HG03066 (cell line): ENCODE measurements at regions not wholly inside any gene's neighbourhood (a gene's known extent, or its start where the extent isn't known, plus 50 kb on each side); places are given as distances from the start of the nearest gene placed in this dataset.
"Not testable (repeated sequence)": the region's sequence is repeated elsewhere in the genome, so short reads cannot be mapped to it uniquely, and the experiment has no call there.

Source experiments
- ATAC-seq: cut with Tn5 transposase; IDR thresholded peaks from one replicate; pipeline ENCODE4 v1.9.1; 2021; ENCODE audit warnings: low read depth; ENCODE audit not compliant: unreplicated experiment

DNA sequence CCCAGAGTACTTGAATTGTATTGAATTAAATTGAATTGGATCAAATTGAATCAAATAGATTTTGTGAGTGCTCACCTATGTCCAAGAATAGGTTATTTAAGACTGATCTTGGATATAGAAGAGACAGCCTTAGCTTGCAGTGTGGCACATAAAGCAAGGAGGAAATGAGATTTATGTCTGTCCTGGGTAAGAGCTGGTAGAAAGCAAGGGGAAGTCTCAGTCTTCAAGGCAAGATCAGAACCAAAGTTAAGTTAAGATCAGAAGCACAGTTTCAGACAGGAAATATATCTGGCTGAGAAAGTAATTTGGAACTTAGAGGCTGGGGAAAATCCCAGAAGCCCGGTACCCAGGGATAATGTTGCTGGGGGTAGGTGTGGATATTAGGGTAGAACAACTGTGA lies 244.4 kb upstream of the ARPP21 start:
- no peak for ATAC-seq

DNA sequence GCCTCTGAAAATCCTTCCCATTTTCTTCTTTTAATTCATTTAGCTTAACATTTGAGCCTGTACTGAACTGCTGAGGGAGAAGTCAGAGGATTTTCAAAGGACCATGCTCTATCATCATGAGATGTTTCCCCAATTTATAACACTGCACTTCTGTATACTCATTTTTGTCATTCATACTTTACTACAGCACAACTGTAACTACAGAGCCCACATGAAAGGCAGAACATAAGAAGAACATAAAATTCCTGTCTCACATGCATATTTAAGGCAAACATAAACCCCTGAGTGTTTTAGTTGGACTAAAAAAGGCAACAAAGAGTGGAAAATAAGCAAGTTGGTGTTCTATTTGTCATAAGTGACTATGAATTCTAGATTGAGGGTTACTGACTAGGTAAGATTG lies 237.7 kb upstream of the ARPP21 start:
- ATAC-seq: no peak

DNA sequence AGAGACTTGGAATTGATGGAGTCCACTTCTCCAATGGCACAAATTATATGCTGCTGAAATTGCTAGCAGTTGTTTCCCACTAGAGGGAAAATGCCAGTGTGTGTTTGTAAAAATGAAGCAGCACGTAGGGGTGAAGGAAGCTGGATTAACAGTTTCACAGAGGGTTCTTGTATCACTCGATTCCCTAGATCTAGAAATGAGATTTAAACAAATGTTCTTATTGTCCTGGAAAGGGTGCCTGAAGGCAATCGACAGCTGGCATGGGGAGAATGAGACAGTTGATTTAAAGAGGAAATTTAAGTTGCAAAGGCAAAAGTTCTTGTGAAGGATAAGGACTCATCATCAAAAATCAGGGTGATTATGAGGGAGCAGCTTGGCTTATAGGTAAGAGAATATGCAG lies 234.8 kb upstream of the ARPP21 start:
- ATAC-seq: no peak

DNA sequence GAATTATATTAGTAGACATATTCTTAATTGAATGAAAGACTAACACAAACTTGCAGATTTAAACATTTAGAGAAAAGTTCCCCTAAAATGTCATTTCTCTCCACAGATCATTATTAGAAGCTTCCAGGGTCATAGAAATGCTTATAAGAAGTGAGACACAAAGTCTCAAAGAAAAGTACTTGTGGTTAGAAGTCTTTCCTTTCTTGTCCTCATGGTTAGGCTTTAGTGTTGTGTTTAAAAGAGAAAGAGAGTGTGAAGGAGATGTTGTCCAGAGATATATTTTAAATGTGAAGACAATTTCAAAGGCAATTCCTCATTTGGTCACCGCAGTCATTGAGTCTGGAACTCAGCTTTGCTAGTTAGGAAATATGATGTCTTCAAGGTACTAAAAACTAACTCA lies 230.4 kb upstream of the ARPP21 start:
- ATAC-seq: no peak

DNA sequence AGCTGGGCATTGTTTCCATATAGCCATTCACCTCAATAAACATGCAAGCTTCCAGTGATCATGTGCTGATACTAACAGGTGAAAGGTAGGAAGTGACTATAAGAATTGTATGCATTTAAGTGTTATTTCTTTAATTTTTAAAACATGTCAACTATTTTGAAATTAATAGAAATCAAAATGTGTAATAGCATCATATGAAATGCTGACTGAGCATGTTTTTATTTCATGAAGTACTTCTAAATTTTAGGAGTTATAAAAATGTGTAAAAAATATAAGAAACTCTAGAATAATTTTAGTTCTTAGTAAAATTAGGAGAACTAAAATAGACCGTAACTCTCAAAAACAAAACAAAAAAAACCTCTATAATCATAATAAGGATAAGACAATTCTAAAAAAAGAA lies 229.3 kb upstream of the ARPP21 start:
- ATAC-seq: no peak

DNA sequence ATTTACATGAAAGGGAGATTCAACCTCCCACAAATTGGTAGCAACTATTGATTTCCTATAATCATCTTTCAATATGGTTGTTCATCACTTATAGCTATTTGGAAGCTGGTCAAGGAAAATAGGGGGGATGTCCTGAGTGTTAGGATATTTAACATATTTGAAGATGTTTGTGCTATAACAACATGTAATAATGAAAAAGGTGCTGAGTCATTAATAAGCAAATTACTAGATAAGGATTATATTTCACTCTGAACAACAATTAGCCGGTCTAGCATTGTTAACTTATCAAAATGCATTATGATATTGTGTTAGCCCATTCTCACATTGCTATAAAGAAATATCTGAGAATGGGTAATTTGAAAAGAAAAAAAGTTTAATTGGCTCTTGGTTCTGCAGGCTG lies 225.8 kb upstream of the ARPP21 start:
- ATAC-seq: no peak

DNA sequence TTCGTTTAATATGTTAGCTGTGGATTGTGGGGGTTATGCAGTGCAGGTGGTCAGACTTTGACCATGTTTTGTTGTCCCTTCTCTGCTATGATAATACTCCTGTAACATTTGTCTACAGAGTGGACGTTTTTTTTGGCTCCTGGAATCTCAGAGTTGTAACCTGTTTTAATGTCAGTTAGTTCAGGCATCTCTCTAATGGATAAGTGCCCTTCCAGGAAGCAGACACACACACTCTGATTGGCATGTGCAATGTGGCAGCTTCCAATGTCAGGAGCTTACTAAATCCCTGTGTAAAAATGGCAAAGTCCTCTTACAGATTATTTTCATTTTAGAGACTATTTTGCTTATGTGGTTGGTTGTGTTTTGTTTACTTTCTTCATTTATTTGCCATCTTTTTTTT lies 222.2 kb upstream of the ARPP21 start:
- no peak for ATAC-seq

DNA sequence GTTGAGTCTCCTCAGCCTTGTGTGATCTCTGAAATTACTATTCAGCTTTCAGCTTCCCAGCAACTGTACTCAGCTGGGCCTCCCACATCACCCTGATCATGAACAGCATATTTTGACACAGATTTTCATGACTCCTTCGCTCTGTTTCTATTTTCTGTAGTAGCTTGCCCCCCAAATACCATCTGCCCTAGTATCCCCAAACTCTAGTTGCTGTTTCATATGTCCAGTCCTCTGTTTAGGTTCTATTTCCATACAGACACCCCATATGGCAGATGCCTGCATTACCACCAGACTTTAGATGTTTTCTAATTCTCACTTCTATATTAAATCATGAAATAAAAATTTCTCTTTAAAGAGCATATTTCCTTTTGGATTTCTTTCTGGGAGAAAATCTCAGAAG lies 217.2 kb upstream of the ARPP21 start:
- no peak for ATAC-seq

DNA sequence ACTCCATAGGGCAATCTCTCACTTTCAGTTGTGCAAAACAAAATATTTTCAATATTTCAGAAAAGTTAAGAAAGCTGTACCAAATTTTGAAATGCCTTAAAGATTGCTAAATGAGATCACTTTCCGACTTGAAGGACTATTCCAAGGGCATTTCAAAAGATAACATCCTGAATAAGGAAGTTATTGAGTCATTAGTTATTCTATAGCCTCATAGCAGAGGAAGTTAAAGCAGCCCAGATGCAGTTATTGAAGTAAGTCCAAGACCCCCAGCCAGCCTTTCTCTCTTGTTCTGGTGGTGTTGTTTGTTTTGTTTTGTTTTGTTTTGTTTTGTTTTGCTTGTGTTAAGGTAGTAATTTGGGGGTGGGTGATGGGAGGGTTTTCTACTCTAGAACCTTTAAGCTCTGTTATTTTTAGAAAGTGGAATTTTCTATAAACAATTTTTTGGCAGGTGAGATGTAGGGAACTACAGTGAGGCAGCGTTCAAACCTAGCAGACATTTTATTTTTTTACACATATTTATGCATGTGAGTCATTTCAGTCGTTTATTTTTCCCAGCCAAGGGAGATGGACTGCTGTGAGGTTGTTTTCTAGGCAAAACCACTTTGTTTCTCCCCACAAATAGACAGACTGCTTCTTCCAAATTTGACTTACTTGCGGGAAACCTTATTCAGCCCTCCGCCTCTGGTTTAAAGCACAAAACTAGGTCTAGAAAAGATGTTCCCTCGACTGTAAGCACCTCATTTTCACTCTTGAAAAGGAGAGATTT lies 216.3 kb upstream of the ARPP21 start:
- no peak for ATAC-seq

DNA sequence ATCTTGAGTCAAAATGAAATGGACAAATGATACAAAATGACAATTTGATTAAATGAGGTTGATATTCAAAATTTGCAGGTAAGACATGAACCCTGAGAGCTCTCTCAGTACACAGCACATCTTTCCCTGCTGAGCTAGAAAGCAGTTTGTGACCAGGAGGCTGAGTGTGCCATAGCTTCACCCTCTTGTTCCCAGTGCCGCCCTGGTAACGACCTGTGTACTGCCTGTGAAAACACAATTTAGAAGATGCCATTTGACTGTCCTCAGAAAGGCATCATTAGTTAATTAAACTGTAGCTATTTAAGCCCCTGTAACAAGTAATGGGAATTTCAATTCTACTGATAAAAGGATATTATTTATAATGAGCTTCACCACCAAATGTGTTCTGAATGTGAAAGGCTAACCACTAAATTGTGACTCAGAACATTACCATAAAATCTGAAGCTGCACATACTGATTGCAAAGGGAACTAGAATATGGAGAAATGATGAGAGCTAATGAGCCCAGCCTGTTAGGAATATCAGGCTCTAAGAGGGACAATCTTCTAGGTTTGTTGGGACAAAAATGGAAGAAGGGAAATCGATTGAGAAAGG lies 212.9 kb upstream of the ARPP21 start:
- no peak for ATAC-seq

DNA sequence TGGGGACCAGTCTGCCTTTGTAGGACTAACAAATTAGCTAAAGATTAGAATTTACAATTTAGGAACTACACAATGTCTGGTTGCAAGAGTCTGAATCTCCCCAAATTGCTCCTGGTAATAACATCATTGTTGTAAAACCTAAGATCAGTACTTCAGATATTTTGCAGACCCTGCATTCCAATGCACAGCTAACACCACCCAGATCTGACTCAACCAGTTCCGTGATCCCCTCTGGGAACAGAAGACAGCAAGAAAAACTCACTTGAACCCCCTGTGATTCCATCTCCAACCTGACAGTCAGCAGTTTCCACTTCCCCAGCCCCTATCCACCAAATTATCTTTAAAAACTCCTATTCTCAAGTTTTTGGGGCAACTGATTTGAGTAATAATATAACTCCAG lies 201.9 kb upstream of the ARPP21 start:
- no peak for ATAC-seq

DNA sequence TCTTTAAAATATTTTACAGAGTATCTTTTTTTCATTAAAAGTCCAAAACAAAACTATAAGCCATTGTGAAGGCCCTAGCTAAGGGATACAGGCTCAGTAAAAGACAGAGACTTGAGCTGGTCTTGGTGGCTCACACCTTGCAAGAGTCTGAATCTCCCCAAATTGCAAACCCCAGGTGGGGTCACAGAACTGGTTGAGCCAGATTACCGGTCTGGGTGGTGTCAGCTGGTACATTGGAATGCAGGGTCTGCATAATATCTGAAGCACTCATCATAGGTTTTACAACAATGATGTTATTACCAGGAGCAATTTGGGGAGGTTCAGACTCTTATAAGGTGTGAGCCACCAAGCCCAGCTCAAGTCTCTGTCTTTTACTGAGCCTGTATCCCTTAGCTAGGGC lies 201.2 kb upstream of the ARPP21 start:
- no peak for ATAC-seq

DNA sequence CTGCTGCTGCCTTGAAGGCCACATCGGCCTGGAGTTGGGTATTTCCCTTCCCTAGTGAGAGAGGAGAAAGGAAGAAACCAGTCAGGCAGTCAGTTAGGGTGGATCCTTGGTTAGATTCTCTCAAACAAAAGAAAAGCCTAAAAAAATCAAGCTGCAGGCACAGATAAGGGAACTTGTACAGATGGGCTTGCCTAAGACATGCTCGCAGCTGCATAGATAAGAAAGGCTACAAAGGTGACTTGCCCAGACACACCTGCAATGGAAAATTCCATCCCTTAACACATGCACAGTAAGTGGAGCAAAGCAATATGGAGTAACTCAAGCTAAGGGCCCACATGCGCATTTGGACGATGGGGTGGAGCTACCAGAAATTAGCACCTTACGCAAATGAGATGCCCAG lies 199.7 kb upstream of the ARPP21 start:
- ATAC-seq: no peak

DNA sequence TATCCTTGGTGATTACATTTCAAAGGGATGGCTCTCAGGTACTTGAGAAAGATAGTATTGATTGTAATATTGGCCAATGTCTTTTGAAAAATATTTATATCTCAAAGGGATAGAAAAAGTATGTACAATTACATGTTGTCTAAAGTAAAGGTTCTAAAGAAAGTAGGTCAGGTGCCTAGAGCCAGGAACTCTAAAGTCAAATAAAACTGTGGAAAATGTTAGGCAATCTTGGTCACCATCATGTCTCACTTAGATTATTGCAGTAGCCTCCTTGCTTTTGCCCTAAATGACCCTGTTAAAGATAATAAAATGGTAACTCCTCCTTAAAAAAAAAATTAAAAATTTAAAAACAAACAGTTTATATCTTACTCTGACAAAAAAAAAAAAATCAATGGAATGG lies 198.5 kb upstream of the ARPP21 start:
- ATAC-seq: no peak

DNA sequence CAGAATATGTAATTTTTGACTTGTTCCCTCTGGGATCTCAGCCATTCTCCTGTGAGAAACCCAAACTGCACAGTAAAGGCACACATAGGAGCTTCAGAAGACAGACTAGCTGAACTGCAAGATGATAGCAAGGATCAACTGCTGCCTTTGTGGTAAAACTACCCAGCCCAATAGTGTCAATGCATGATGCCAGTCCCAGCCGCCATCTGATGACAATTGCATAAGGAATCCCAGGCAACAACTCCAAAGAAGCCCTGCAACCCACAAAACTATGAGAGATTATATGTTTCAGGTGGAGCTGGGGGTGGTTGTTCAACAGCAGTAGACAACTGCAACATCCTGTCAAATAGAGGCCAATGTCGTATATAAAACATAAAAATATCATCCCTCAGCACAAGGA lies 192.4 kb upstream of the ARPP21 start:
- no peak for ATAC-seq

DNA sequence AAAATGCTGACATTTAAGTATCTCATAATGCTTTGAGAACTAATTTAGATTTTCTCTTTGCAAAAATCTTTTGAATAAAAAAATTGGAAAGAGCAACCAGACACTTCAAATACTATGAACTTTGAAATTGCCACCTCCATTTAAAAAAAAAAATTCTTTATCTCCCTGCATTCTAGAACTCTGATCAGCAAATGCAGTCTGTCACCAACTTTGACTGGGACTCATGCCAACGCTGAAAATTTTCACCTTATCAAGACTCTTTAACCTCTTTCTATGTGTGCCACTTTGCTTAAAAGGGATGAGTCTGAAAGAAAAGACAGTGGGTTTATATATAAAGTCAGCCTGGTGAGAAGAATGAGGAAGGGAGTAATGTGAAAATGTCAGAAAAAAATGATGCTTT lies 191.2 kb upstream of the ARPP21 start:
- ATAC-seq: no peak

DNA sequence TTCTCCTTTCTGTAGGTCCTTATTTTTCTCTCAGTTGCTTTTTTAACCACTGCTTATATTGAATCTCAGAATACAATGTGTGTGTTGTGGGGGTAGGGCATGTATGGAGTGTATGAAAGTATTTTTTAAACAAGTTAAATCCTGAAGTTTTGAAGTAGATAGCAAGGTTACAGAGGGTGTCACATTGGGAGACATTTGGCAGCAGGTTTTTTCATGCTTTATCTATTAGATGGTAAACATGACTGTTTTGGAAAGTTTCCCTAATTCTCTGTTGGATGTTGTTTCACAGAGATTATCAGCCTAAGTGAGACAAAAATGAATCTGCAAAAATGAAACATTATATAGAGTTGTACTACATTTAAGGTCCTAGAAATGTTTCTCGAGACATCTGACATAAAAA lies 190.6 kb upstream of the ARPP21 start:
- no peak for ATAC-seq

DNA sequence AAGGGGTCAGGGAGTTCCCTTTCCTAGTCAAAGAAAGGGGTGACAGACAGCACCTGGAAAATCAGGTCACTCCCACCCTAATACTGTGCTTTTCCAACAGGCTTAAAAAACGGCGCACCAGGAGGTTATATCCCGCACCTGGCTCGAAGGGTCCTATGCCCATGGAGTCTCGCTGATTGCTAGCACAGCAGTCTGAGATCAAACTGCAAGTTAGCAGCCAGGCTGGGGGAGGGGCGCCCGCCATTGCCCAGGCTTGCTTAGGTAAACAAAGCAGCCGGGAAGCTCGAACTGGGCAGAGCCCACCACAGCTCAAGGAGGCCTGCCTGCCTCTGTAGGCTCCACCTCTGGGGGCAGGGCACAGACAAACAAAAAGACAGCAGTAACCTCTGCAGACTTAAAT lies 184.5 kb upstream of the ARPP21 start:
- ATAC-seq: not testable (repeated sequence)

DNA sequence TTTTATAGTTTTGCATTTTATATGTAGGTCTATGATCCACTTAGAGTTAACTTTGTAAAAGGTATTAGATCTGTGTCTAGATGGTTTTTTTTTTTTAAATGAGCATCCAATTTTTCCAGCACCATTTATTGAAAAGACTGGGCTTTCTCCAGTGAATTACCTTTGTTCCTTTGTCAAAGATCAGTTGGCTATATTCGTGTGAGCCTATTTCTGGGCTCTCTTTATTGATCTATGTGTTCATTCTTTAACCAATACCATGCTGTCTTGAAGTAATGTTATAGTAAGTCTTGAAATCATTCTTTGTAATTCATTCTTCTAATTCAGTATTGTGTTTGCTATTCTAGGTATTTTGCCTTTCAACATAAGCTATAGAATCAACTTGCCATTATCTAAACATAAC lies 165.4 kb upstream of the ARPP21 start:
- no peak for ATAC-seq

DNA sequence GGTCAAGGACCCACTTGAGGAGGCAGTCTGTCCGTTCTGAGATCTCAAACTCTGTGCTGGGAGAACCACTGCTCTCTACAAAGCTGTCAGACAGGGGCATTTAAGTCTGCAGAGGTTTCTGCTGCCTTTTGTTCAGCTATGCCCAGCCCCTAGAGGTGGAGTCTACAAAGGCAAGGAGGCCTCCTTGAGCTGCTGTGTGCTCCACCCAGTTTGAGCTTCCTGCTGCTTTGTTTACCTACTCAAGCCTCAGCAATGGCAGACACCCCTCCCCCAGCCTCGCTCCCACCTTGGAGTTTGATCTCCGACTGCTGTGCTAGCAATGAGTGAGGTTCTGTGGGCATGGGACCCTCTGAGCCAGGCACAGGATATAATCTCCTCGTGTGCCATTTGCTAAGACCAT lies 156.8 kb upstream of the ARPP21 start:
- not testable (repeated sequence) for ATAC-seq

DNA sequence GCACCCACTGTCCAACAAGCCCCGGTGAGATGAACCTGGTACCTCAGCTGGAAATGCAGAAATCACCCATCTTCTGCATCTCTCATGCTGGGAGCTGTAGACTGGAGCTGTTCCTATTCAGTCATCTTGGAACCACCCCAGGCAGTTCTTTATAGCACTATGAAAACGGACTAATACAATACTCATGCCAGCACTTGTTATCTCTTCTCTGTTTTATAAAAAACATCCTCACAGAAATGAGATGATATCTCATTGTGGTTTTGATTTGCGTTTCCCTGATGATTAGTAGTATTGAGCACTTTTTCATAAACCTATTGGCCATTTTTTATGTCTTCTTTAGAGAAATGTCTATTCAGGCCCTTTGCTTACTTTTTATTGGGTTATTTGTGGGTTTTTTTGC lies 156.2 kb upstream of the ARPP21 start:
- no peak for ATAC-seq

DNA sequence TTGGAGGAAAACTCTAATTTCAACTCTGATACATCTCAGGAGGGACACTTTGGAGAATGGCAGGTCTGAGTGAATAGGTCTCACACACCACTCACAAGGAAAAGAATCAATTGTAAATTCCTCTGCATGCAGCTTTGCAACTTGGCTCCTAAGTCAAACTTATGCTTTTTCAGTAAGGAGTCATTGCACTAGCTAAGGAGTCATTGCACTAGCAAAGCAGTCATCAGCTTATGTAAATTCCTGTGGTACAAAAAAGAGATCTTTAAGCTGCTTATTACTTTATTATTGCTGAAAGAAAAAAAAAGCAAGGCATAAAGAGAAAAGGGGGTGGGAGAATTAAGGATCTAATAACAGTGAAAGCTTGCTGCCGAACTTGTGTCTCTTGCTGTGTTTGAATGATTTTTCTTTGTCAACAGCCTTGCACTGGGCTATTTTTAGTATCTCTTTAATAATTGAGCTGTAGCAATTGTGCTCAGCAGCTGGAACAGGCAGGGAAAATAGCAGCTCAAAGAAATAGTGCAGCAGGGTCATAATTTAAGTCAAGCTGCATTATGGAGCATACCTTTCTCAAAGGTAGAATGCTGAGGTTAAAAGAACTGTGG lies 154.3 kb upstream of the ARPP21 start:
- ATAC-seq: no peak
